HEK293 (cell line): ENCODE measurements at regions not wholly inside any gene's neighbourhood (a gene's known extent, or its start where the extent isn't known, plus 50 kb on each side); places are given as distances from the start of the nearest gene placed in this dataset.

Experiments used
- CTCF ChIA-PET: fragments of 350-600 bp; formaldehyde crosslinking; extraction: SDS; loops from one replicate; lab custom pipeline; 2021; ENCODE audit warnings: antibody characterized with exemption; lab: Yijun Ruan, JAX
- POLR2A ChIA-PET: fragments of 300-600 bp; formaldehyde crosslinking; extraction: SDS; loops from one replicate; lab custom pipeline; 2020; ENCODE audit warnings: antibody characterized with exemption, inconsistent platforms; lab: Yijun Ruan, JAX
- H3K27ac ChIP-seq: fragments of 200-500 bp; sonication (Bioruptor generic); 2 replicates; pipeline ENCODE4 v1.5.1; 2014; ENCODE audit warnings: low read depth, low read length, control low read depth, inconsistent platforms; ENCODE audit errors: extremely low read depth
- H3K36me3 ChIP-seq, 2 experiments: fragments of 200-500 bp in 1 of 2; sonication (Bioruptor generic) in 1 of 2; 1 replicate in 1 of 2; 2 replicates in 1 of 2; pipeline ENCODE4 v1.5.1; 2014 to 2017; ENCODE audit warnings: inconsistent platforms in 2 of 2, low read length in 2 of 2; ENCODE audit not compliant: control insufficient read depth in 2 of 2, insufficient read depth in 1 of 2
- H3K4me1 ChIP-seq: fragments of 200-500 bp; sonication (Bioruptor generic); 2 replicates; pipeline ENCODE4 v1.5.1; 2014; ENCODE audit warnings: mild to moderate bottlenecking, low read length, inconsistent platforms; ENCODE audit not compliant: control insufficient read depth, insufficient read depth
- H3K4me3 ChIP-seq: 2 replicates; pipeline ENCODE4 v1.5.1; 2011; ENCODE audit warnings: low read depth, mild to moderate bottlenecking, control low read depth, low read length, moderate library complexity
- H3K9me3 ChIP-seq: fragments of 200-500 bp; sonication (Bioruptor generic); 2 replicates; pipeline ENCODE4 v1.5.1; 2014; ENCODE audit warnings: low read depth, low read length, inconsistent platforms; ENCODE audit not compliant: control insufficient read depth, insufficient read depth
- EGR2 ChIP-seq: fragments of 450-650 bp; formaldehyde crosslinking; IDR thresholded peaks from 2 replicates; pipeline ENCODE4 v1.5.1; 2016; ENCODE audit warnings: low read depth, missing biosample characterization, missing genetic modification characterization
- GLI4 ChIP-seq: fragments of 450-650 bp; formaldehyde crosslinking; IDR thresholded peaks from 2 replicates; pipeline ENCODE4 v1.5.1; 2016; ENCODE audit warnings: missing biosample characterization, missing genetic modification characterization
- ZBTB26 ChIP-seq: fragments of 450-650 bp; formaldehyde crosslinking; optimal IDR thresholded peaks from 2 replicates; pipeline ENCODE3; 2016; ENCODE audit warnings: missing biosample characterization, mild to moderate bottlenecking, missing genetic modification characterization
- ZBTB7A ChIP-seq: fragments of 450-650 bp; formaldehyde crosslinking; IDR thresholded peaks from 2 replicates; pipeline ENCODE4 v1.5.1; 2016; ENCODE audit warnings: low read depth, missing biosample characterization, missing genetic modification characterization
- ZBTB8A ChIP-seq: fragments of 450-650 bp; formaldehyde crosslinking; IDR thresholded peaks from 2 replicates; pipeline ENCODE4 v1.5.1; 2016; ENCODE audit warnings: missing biosample characterization, missing genetic modification characterization
- ZFHX2 ChIP-seq: fragments of 450-650 bp; formaldehyde crosslinking; conservative IDR thresholded peaks from 2 replicates; pipeline ENCODE4 v1.5.1; 2016; ENCODE audit warnings: missing biosample characterization, missing genetic modification characterization
- ZFP37 ChIP-seq: fragments of 450-650 bp; formaldehyde crosslinking; IDR thresholded peaks from 2 replicates; pipeline ENCODE4 v1.5.1; 2016; ENCODE audit warnings: missing biosample characterization, missing genetic modification characterization
- ZFP41 ChIP-seq: fragments of 450-650 bp; formaldehyde crosslinking; IDR thresholded peaks from 2 replicates; pipeline ENCODE4 v1.5.1; 2016; ENCODE audit warnings: missing biosample characterization, missing genetic modification characterization, borderline replicate concordance
- ZNF19 ChIP-seq: fragments of 450-650 bp; formaldehyde crosslinking; IDR thresholded peaks from 2 replicates; pipeline ENCODE4; 2016; ENCODE audit warnings: missing biosample characterization, missing genetic modification characterization, low read depth
- ZNF223 ChIP-seq: fragments of 450-650 bp; formaldehyde crosslinking; IDR thresholded peaks from 2 replicates; pipeline ENCODE4 v1.5.1; 2016; ENCODE audit warnings: missing biosample characterization, missing genetic modification characterization
- ZNF302 ChIP-seq: fragments of 450-650 bp; formaldehyde crosslinking; IDR thresholded peaks from 2 replicates; pipeline ENCODE4 v1.5.1; 2016; ENCODE audit warnings: missing biosample characterization, missing genetic modification characterization, low read depth
- ZNF335 ChIP-seq: fragments of 450-650 bp; formaldehyde crosslinking; conservative IDR thresholded peaks from 2 replicates; pipeline ENCODE4 v1.5.1; 2016; ENCODE audit warnings: missing biosample characterization, missing genetic modification characterization
- ZNF350 ChIP-seq: fragments of 450-650 bp; formaldehyde crosslinking; IDR thresholded peaks from 2 replicates; pipeline ENCODE4 v1.5.0; 2017; ENCODE audit warnings: missing biosample characterization, mild to moderate bottlenecking, missing genetic modification characterization
- ZNF416 ChIP-seq: fragments of 450-650 bp; formaldehyde crosslinking; IDR thresholded peaks from 2 replicates; pipeline ENCODE4 v1.5.1; 2016; ENCODE audit warnings: missing biosample characterization, missing genetic modification characterization
- ZNF521 ChIP-seq: fragments of 450-650 bp; formaldehyde crosslinking; IDR thresholded peaks from 2 replicates; pipeline ENCODE4 v1.5.1; 2017; ENCODE audit warnings: missing biosample characterization, mild to moderate bottlenecking, missing genetic modification characterization
- ZNF544 ChIP-seq: fragments of 450-650 bp; formaldehyde crosslinking; IDR thresholded peaks from 2 replicates; pipeline ENCODE4 v1.5.0; 2017; ENCODE audit warnings: missing biosample characterization, missing genetic modification characterization
- ZNF561 ChIP-seq: fragments of 450-650 bp; IDR thresholded peaks from 2 replicates; pipeline ENCODE4 v1.5.1; 2018; ENCODE audit warnings: missing biosample characterization, missing genetic modification characterization, borderline replicate concordance
- ZNF623 ChIP-seq: fragments of 450-650 bp; formaldehyde crosslinking; IDR thresholded peaks from 2 replicates; pipeline ENCODE4 v1.5.1; 2016; ENCODE audit warnings: missing biosample characterization, missing genetic modification characterization
- ZSCAN4 ChIP-seq: fragments of 450-650 bp; formaldehyde crosslinking; IDR thresholded peaks from 2 replicates; pipeline ENCODE4 v1.5.1; 2017; ENCODE audit warnings: missing biosample characterization, missing genetic modification characterization
- ZSCAN5A ChIP-seq: fragments of 450-650 bp; formaldehyde crosslinking; IDR thresholded peaks from 2 replicates; pipeline ENCODE4 v1.5.1; 2016; ENCODE audit warnings: missing biosample characterization, missing genetic modification characterization
- TF ChIP-seq, protein P1 (sequence below): fragments of 450-650 bp; formaldehyde crosslinking; IDR thresholded peaks from 2 replicates; pipeline ENCODE4 v1.5.0; 2017; ENCODE audit warnings: missing biosample characterization, missing genetic modification characterization, borderline replicate concordance
- TF ChIP-seq, protein P2 (sequence below): fragments of 450-650 bp; formaldehyde crosslinking; IDR thresholded peaks from 2 replicates; pipeline ENCODE4 v1.5.1; 2016; ENCODE audit warnings: missing biosample characterization, missing genetic modification characterization

GRCh38 chr21:29246614-29247013 lies 52.1 kb upstream of the BACH1 start:
- H3K27ac ChIP-seq = no peak overlapping the region
- no peak overlapping the region for H3K4me3 ChIP-seq
- no peaks in the 10 kb centered on the region for H3K36me3 ChIP-seq
- H3K9me3 ChIP-seq = no peaks in the 10 kb centered on the region
- POLR2A ChIA-PET = no interaction called here
- no peak for TF ChIP-seq ZBTB7A
- TF ChIP-seq ZFP41 (tag by site-specific recombination) = no peak
- TF ChIP-seq ZNF416 (tag by site-specific recombination) = no peak
- TF ChIP-seq ZSCAN5A = no peak
- no peak for TF ChIP-seq ZNF521
- no peak for TF ChIP-seq GLI4 (tag by site-specific recombination)
- TF ChIP-seq ZNF561 = no peak
- no peak for TF ChIP-seq ZSCAN4 (tag by site-specific recombination)
- no peak for TF ChIP-seq ZNF623
- TF ChIP-seq ZNF302 (tag by site-specific recombination) = no peak
- TF ChIP-seq ZNF335 = no peak
- TF ChIP-seq, protein P1, sequence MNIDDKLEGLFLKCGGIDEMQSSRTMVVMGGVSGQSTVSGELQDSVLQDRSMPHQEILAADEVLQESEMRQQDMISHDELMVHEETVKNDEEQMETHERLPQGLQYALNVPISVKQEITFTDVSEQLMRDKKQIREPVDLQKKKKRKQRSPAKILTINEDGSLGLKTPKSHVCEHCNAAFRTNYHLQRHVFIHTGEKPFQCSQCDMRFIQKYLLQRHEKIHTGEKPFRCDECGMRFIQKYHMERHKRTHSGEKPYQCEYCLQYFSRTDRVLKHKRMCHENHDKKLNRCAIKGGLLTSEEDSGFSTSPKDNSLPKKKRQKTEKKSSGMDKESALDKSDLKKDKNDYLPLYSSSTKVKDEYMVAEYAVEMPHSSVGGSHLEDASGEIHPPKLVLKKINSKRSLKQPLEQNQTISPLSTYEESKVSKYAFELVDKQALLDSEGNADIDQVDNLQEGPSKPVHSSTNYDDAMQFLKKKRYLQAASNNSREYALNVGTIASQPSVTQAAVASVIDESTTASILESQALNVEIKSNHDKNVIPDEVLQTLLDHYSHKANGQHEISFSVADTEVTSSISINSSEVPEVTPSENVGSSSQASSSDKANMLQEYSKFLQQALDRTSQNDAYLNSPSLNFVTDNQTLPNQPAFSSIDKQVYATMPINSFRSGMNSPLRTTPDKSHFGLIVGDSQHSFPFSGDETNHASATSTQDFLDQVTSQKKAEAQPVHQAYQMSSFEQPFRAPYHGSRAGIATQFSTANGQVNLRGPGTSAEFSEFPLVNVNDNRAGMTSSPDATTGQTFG = no peak
- TF ChIP-seq ZNF350 (tag by site-specific recombination) = no peak
- TF ChIP-seq ZNF223 (tag by site-specific recombination) = no peak
- TF ChIP-seq ZBTB26 (tag by site-specific recombination) = no peak
- no peak for TF ChIP-seq EGR2
- TF ChIP-seq, protein P2, sequence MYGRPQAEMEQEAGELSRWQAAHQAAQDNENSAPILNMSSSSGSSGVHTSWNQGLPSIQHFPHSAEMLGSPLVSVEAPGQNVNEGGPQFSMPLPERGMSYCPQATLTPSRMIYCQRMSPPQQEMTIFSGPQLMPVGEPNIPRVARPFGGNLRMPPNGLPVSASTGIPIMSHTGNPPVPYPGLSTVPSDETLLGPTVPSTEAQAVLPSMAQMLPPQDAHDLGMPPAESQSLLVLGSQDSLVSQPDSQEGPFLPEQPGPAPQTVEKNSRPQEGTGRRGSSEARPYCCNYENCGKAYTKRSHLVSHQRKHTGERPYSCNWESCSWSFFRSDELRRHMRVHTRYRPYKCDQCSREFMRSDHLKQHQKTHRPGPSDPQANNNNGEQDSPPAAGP (tag by site-specific recombination) = no peak
- no peak for TF ChIP-seq ZFP37
- TF ChIP-seq, all 188 proteins: peak for 0
- no peaks in the 10 kb centered on the region for H3K4me1 ChIP-seq
- CTCF ChIA-PET = no interaction called here

DNA sequence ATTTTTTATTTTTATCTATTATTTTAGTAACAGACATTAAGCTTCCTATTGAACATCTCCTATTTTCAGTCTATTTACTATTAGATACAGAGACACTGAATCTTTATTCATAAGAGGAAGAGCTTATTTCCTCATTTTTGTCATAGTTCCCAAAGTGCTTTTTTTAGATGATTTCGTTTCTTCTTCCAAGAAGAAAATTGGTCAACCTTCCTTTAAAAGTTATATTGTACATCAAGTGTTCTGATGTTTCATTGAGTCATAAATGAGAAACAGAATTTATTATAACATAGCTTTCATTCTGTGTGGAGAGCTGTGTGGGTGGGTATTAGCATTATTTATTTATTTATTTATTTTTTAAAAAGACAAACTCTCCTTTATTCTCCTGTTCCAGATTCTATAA lies 50.6 kb upstream of the BACH1 start:
- Histone ChIP-seq H3K4me3 (no peak overlapping the region), H3K4me1 (no peaks in the 10 kb centered on the region), H3K36me3 (no peaks in the 10 kb centered on the region), H3K27ac (no peak overlapping the region)
- CTCF ChIA-PET = interaction anchor here (0.6 to 1.2 kb wide), 3 partner anchors 11 to 155 kb away, joined by 3 to 7 read pairs (median 3); no protein-coding TSS in a partner anchor
- TF ChIP-seq ZNF544 (tag by site-specific recombination) = no peak
- no peak for TF ChIP-seq ZBTB8A
- TF ChIP-seq ZNF19 = no peak
- TF ChIP-seq ZFHX2 (tag by site-specific recombination) = no peak
- TF ChIP-seq, all 188 proteins: peak for 0
- POLR2A ChIA-PET = no interaction called here
- H3K9me3 ChIP-seq = no peaks in the 10 kb centered on the region
